ENCODE measurements at regions not wholly inside any gene's neighbourhood (a gene's known extent, or its start where the extent isn't known, plus 50 kb on each side); places are given as distances from the start of the nearest gene placed in this dataset.

DNA sequence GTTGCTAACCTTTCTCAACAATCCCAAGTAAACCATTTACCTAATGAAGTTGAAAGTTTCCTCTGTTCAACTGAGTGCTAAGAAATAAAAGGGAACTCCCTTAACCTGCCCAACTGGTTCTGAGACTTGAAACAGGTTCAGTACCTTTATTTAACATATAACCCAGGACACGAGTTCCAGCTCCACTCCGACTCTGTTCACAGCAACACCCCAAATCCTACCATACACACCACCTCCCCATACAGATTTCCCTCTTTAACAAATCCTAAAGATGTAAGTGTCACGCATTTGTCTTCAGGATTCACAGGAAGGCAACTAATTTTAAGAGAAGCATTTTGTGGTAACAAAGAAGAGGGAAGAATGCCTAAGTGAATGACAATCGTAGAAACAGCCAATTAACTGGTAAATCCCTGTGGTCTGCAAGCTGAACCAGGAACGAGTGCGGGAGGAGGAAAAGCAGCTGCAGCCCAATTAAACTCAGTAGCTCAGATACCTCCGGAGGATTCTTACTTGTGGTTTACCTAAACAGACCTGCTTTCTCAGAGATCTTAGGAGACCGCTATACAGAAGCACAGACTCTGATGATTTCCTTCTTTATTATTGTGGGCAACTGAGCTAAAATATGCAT is 134.5 kb upstream of the MAGI3 start:
- in situ Hi-C loops (cut with HindIII; ENCODE audit: low pct_ligation_motif_present, low sequenced_read_pairs) = no loop called here

DNA sequence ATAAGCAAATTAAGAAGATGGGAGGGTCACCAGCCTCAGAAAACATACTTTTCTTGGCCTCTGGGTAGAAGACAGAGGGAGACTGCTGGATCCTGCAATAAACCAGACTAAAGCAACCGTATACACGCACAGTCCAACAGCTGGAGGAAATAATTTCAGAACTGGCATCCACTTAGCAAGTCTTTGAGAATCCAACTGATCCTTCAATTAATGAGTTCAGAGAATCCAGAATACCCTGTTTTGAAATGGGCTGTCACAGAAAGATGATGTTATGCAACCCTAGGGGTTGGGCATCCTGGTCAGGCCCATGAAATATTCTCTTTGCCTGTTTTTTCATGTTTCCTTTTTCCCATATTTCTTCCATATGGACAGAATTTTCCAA is 134.0 kb upstream of the MAGI3 start:
- in situ Hi-C loops (cut with HindIII; ENCODE audit: low pct_ligation_motif_present, low sequenced_read_pairs) = no loop called here
- no peak overlapping the region for H3K4me3 ChIP-seq (ENCODE audit: low read depth, low read length)
- no peaks in the 10 kb centered on the region for H3K36me3 ChIP-seq (replicated peaks)
- no peak overlapping the region for H3K27ac ChIP-seq
- no peak for DNase-seq
- peaks cover 2% of the 10 kb centered on the region for H3K27me3 ChIP-seq (replicated peaks)
- TF ChIP-seq, protein P1, sequence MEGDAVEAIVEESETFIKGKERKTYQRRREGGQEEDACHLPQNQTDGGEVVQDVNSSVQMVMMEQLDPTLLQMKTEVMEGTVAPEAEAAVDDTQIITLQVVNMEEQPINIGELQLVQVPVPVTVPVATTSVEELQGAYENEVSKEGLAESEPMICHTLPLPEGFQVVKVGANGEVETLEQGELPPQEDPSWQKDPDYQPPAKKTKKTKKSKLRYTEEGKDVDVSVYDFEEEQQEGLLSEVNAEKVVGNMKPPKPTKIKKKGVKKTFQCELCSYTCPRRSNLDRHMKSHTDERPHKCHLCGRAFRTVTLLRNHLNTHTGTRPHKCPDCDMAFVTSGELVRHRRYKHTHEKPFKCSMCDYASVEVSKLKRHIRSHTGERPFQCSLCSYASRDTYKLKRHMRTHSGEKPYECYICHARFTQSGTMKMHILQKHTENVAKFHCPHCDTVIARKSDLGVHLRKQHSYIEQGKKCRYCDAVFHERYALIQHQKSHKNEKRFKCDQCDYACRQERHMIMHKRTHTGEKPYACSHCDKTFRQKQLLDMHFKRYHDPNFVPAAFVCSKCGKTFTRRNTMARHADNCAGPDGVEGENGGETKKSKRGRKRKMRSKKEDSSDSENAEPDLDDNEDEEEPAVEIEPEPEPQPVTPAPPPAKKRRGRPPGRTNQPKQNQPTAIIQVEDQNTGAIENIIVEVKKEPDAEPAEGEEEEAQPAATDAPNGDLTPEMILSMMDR (IDR thresholded peaks at IDR 0.05; ENCODE audit: low read depth, low read length, missing control alignments) = no peak

More for the DNA sequence above, 134.5 kb upstream of the MAGI3 start:
- H3K4me3 ChIP-seq (ENCODE audit: low read depth, low read length) = no peak overlapping the region
- peaks cover 2% of the 10 kb centered on the region for H3K27me3 ChIP-seq (replicated peaks)
- H3K36me3 ChIP-seq (replicated peaks) = no peaks in the 10 kb centered on the region
- H3K27ac ChIP-seq = no peak overlapping the region
- TF ChIP-seq, protein P1 (IDR thresholded peaks at IDR 0.05; ENCODE audit: low read depth, low read length, missing control alignments) = no peak
- DNase-seq = no peak

DNA sequence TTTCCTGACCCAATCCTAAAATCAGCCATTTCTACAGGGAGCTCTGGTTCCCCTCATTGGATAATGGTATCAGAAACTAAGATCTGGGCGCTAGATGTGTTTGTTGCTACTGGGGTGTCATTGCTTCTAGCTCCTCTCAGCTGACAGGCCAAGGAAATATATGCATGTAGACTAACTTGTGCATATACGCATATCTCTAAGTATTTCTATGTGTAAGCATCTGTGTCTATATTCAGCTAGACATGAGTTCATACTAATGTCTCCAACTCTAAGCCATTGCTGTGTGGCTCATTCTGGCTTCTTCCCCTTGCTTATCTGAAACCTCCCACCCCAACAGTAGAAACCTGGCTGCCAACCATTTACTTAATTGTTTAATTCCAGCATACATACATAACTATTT is 130.3 kb upstream of the MAGI3 start:
- TF ChIP-seq, protein P1 (IDR thresholded peaks at IDR 0.05; ENCODE audit: low read depth, low read length, missing control alignments) = no peak
- in situ Hi-C loops (cut with HindIII; ENCODE audit: low pct_ligation_motif_present, low sequenced_read_pairs) = no loop called here
- H3K27ac ChIP-seq = no peak overlapping the region
- H3K36me3 ChIP-seq (replicated peaks) = no peaks in the 10 kb centered on the region
- H3K4me3 ChIP-seq (ENCODE audit: low read depth, low read length) = no peak overlapping the region
- no peak for DNase-seq
- peaks cover 2% of the 10 kb centered on the region for H3K27me3 ChIP-seq (replicated peaks)

DNA sequence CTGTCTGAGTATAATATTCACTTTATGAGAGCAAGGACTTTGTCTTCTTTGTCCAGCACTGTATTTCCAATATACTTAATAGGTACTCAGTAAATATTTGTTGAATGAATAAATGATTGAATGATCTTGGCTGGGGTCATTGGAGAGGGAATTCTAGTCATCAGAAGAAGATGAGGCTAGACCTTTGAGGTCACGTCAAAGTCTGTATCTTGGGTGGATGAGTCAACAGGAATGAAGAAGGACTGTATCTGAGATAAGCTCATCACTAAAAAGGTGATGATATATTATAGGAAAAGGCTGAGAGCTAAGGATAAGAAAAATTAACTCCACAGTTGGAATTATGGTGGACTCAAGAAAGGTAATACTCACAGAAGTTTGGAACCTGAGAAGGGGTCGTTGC is 125.1 kb upstream of the MAGI3 start:
- in situ Hi-C loops (cut with HindIII; ENCODE audit: low pct_ligation_motif_present, low sequenced_read_pairs) = no loop called here

DNA sequence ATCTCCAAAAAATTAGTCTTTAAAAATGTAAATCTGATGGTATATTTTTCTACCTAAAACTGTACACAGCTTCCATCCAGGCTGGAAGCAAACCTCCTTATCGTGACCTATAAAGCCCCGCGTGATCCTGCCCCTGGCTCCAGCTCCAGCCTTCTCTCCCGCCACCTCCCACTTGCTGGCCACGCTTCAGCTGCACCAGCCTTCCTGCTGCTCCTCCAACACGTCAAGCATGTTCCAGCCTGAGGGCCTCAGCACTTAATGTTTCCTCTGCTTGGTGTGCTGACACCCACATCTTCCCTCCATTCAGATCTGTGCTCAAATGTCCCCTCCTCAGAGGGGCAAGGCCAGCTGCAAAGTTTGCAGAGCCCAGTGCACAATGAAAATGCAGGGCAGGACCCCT is 123.5 kb upstream of the MAGI3 start:
- H3K4me3 ChIP-seq (ENCODE audit: low read depth, low read length) = no peak overlapping the region
- H3K27me3 ChIP-seq (replicated peaks) = no peaks in the 10 kb centered on the region
- in situ Hi-C loops (cut with HindIII; ENCODE audit: low pct_ligation_motif_present, low sequenced_read_pairs) = no loop called here
- DNase-seq = no peak
- no peak overlapping the region for H3K27ac ChIP-seq
- H3K36me3 ChIP-seq (replicated peaks) = no peaks in the 10 kb centered on the region
- TF ChIP-seq, protein P1 (IDR thresholded peaks at IDR 0.05; ENCODE audit: low read depth, low read length, missing control alignments) = no peak

More for the DNA sequence above, 125.1 kb upstream of the MAGI3 start:
- Histone ChIP-seq H3K27me3 (replicated peaks) (no peaks in the 10 kb centered on the region), H3K27ac (no peak overlapping the region), H3K36me3 (replicated peaks) (no peaks in the 10 kb centered on the region), H3K4me3 (ENCODE audit: low read depth, low read length) (no peak overlapping the region)
- no peak for DNase-seq
- TF ChIP-seq, protein P1 (IDR thresholded peaks at IDR 0.05; ENCODE audit: low read depth, low read length, missing control alignments) = no peak

Data from brain microvascular endothelial cell (primary cell).